Body of pancreas (tissue), 4 donors: ENCODE measurements at regions not wholly inside any gene's neighbourhood (a gene's known extent, or its start where the extent isn't known, plus 50 kb on each side); places are given as distances from the start of the nearest gene placed in this dataset.

Experiments used
- ATAC-seq: fragments of 150-250 bp; one replicate; pipeline ENCODE4 v1.9.1; 2016
- DNase-seq, 4 donors: peaks; one replicate each; pipeline ENCODE4 v3.0.0-alpha.2; 2019
- H3K27ac ChIP-seq, 4 donors: fragments of 200-600 bp; sonication (generic); 1 replicate in 3 of 4; 2 replicates in 1 of 4; pipeline versions ENCODE4 v1.5.1 to v1.6.1; 2016 to 2019; ENCODE audit warnings: mild to moderate bottlenecking in 1 of 4, mixed read lengths in 1 of 4, moderate library complexity in 1 of 4
- H3K27me3 ChIP-seq, 2 donors: fragments of 200-600 bp; sonication (generic); one replicate each; pipeline ENCODE4 v1.6.0; 2016; ENCODE audit warnings: mild to moderate bottlenecking in 1 of 2
- H3K36me3 ChIP-seq, 2 donors: fragments of 200-600 bp; sonication (generic); replicated peaks in 1 of 2; 2 replicates each; pipeline ENCODE4 v1.5.1; 2016; ENCODE audit warnings: low read depth in 2 of 2; ENCODE audit not compliant: insufficient read depth in 1 of 2
- H3K4me1 ChIP-seq: fragments of 200-600 bp; sonication (generic); one replicate; pipeline ENCODE4 v1.6.0; 2016
- H3K4me3 ChIP-seq, 2 donors: fragments of 200-600 bp; sonication (generic); 1 replicate in 1 of 2; 2 replicates in 1 of 2; pipeline ENCODE4 v1.5.1; 2016 to 2019
- H3K9me3 ChIP-seq, 3 donors: fragments of 200-600 bp; sonication (generic); 1 replicate in 2 of 3; 2 replicates in 1 of 3; pipeline ENCODE4 v1.5.1; 2016
- CTCF ChIP-seq, 7 experiments: fragments of 450-650 bp in 4 of 7; fragments of 200-600 bp in 3 of 7; sonication (generic) in 3 of 7; IDR thresholded peaks; one replicate each; pipeline ENCODE4 v1.5.1; 2016 to 2019; ENCODE audit warnings: antibody characterized with exemption in 7 of 7
- POLR2A ChIP-seq, 3 donors: fragments of 450-650 bp; IDR thresholded peaks; one replicate each; pipeline ENCODE4 v1.6.1; 2016; ENCODE audit warnings: antibody characterized with exemption in 3 of 3, mild to moderate bottlenecking in 2 of 3
- WGBS, 2 donors: methylation state at CpG; one replicate each; pipeline ENCODE4 v1.1.5; 2017; 5-methylcytosine and 5-hydroxymethylcytosine counted together
- intact Hi-C: fragments of 100-400 bp; cut with DNase I; formaldehyde crosslinking; loops from one replicate; pipeline ENCODE4 v1.15.1; 2023

GRCh38 chr7:115754226-115754625, 276.3 kb downstream of the TFEC start:
- intact Hi-C loops: no loop called here
- Histone ChIP-seq H3K27me3 (no peaks in the 10 kb centered on the region), H3K9me3 (no peaks in the 10 kb centered on the region), H3K4me1 (no peaks in the 10 kb centered on the region), H3K36me3 (no peaks in the 10 kb centered on the region), H3K4me3 (no peak overlapping the region), H3K27ac (no peak overlapping the region)
- ATAC-seq: no peak
- DNase-seq: no peak
- TF ChIP-seq POLR2A (IDR thresholded peaks at IDR 0.05) (no peak), CTCF (IDR thresholded peaks at IDR 0.05) (no peak)
- WGBS, 2 donors: 65 to 73% methylated on average over 2 of the region's 2 CpGs

GRCh38 chr7:115749924-115750323, 280.6 kb downstream of the TFEC start:
- ATAC-seq (no peak), DNase-seq (peak in 2 of 4 donors; percentile 12 to 17)
- Histone ChIP-seq H3K27ac (no peak overlapping the region), H3K4me1 (no peaks in the 10 kb centered on the region), H3K36me3 (no peaks in the 10 kb centered on the region), H3K9me3 (no peaks in the 10 kb centered on the region), H3K4me3 (no peak overlapping the region), H3K27me3 (no peaks in the 10 kb centered on the region)
- WGBS, 2 donors: 69 to 70% methylated on average over 6 of the region's 6 CpGs
- intact Hi-C loops: no loop called here
- TF ChIP-seq POLR2A (IDR thresholded peaks at IDR 0.05): no peak
- TF ChIP-seq CTCF (IDR thresholded peaks at IDR 0.05): no peak

GRCh38 chr7:115748123-115748738, 282.3 kb downstream of the TFEC start:
- Histone ChIP-seq H3K9me3 (no peaks in the 10 kb centered on the region), H3K27ac (no peak overlapping the region), H3K4me1 (no peaks in the 10 kb centered on the region), H3K4me3 (no peak overlapping the region), H3K36me3 (no peaks in the 10 kb centered on the region), H3K27me3 (no peaks in the 10 kb centered on the region)
- peak in 5 of 7 experiments; percentile 13 to 39 (median 26) for TF ChIP-seq CTCF (IDR thresholded peaks at IDR 0.05)
- TF ChIP-seq POLR2A (IDR thresholded peaks at IDR 0.05): no peak
- DNase-seq (no peak), ATAC-seq (no peak)
- 40 to 42% methylated on average over 5 of the region's 5 CpGs for WGBS, 2 donors
- intact Hi-C loops: no loop called here

- no peak for TF ChIP-seq POLR2A (IDR thresholded peaks at IDR 0.05)
- no peak for TF ChIP-seq CTCF (IDR thresholded peaks at IDR 0.05)
- intact Hi-C loops: no loop called here
- Histone ChIP-seq H3K27ac (no peak overlapping the region), H3K4me1 (no peaks in the 10 kb centered on the region), H3K27me3 (no peaks in the 10 kb centered on the region), H3K36me3 (no peaks in the 10 kb centered on the region), H3K4me3 (no peak overlapping the region), H3K9me3 (no peaks in the 10 kb centered on the region)
- DNase-seq (no peak), ATAC-seq (no peak)
- 35 to 36% methylated on average over 4 of the region's 4 CpGs for WGBS, 2 donors
These were observed 283.4 kb downstream of the TFEC start for GRCh38 chr7:115747174-115747573.

GRCh38 chr7:115740043-115740442, 290.5 kb downstream of the TFEC start:
- intact Hi-C loops: no loop called here
- Histone ChIP-seq H3K4me3 (no peak overlapping the region), H3K36me3 (no peaks in the 10 kb centered on the region), H3K4me1 (no peaks in the 10 kb centered on the region), H3K27me3 (no peaks in the 10 kb centered on the region), H3K9me3 (no peaks in the 10 kb centered on the region), H3K27ac (no peak overlapping the region)
- DNase-seq: no peak
- no peak for ATAC-seq
- TF ChIP-seq CTCF (IDR thresholded peaks at IDR 0.05) (no peak), POLR2A (IDR thresholded peaks at IDR 0.05) (no peak)
